GM23338 (cell line): ENCODE measurements at regions not wholly inside any gene's neighbourhood (a gene's known extent, or its start where the extent isn't known, plus 50 kb on each side); places are given as distances from the start of the nearest gene placed in this dataset.
A peak's percentile ranks its signal among the peaks of the same experiment; 100 is the strongest.

ENCODE experiments used
- ATAC-seq: fragments of 200-7000 bp; cut with Tn5 transposase; 3 replicates; pipeline ENCODE4 v1.9.1; 2020
- DNase-seq: peaks from one replicate; pipeline ENCODE4 v3.0.0-alpha.2; 2015; ENCODE audit warnings: low spot score
- H2AFZ ChIP-seq: fragments of 200-600 bp; sonication (generic); 2 replicates; pipeline ENCODE4 v1.8.0; 2016; ENCODE audit warnings: antibody characterized with exemption, mild to moderate bottlenecking, moderate library complexity
- H3F3A ChIP-seq: fragments of 200-600 bp; sonication (generic); replicated peaks from 2 replicates; pipeline ENCODE4 v1.8.0; 2017; ENCODE audit warnings: antibody characterized with exemption, mixed run types, low read depth
- H3K27ac ChIP-seq: fragments of 200-600 bp; sonication (generic); 2 replicates; pipeline ENCODE4 v1.6.1; 2016; ENCODE audit warnings: low read depth
- H3K27me3 ChIP-seq: fragments of 200-600 bp; sonication (generic); 2 replicates; pipeline ENCODE4 v1.8.0; 2016; ENCODE audit warnings: mild to moderate bottlenecking, mixed run types, moderate library complexity; ENCODE audit not compliant: insufficient read depth
- H3K36me3 ChIP-seq: fragments of 200-600 bp; sonication (generic); 2 replicates; pipeline ENCODE4 v1.8.0; 2016; ENCODE audit warnings: mild to moderate bottlenecking; ENCODE audit not compliant: insufficient read depth
- H3K4me1 ChIP-seq: fragments of 200-600 bp; sonication (generic); 2 replicates; pipeline ENCODE4 v1.8.0; 2016; ENCODE audit warnings: mild to moderate bottlenecking, moderate library complexity; ENCODE audit not compliant: insufficient read depth
- H3K4me2 ChIP-seq: fragments of 200-600 bp; sonication (generic); 2 replicates; pipeline ENCODE4 v1.7.1; 2017; ENCODE audit warnings: mixed run types
- H3K4me3 ChIP-seq: fragments of 200-600 bp; sonication (generic); 2 replicates; pipeline ENCODE4 v1.6.1; 2016; ENCODE audit warnings: mixed run types
- H3K79me2 ChIP-seq: fragments of 200-600 bp; sonication (generic); replicated peaks from 2 replicates; pipeline ENCODE4 v1.8.0; 2017; ENCODE audit warnings: mild to moderate bottlenecking; ENCODE audit not compliant: insufficient read depth
- H3K9me2 ChIP-seq: fragments of 200-600 bp; sonication (generic); 2 replicates; pipeline ENCODE4 v1.8.0; 2017; ENCODE audit not compliant: insufficient read depth
- H4K20me1 ChIP-seq: fragments of 200-600 bp; sonication (generic); replicated peaks from 2 replicates; pipeline ENCODE4 v1.8.0; 2017; ENCODE audit warnings: mild to moderate bottlenecking; ENCODE audit not compliant: insufficient read depth
- H3K27ac Mint-ChIP-seq: 2 replicates; pipeline ENCODE4 v1.8.0; 2020; ENCODE audit warnings: inconsistent platforms, mild to moderate bottlenecking, moderate library complexity, mixed read lengths
- H3K27me3 Mint-ChIP-seq: 3 replicates; pipeline ENCODE4 v1.8.0; 2022; ENCODE audit warnings: low read depth, mild to moderate bottlenecking, moderate library complexity, mixed read lengths, inconsistent platforms; ENCODE audit not compliant: insufficient read depth, poor library complexity
- H3K36me3 Mint-ChIP-seq: 3 replicates; pipeline ENCODE4 v1.8.0; 2021; ENCODE audit warnings: low read depth, mild to moderate bottlenecking, inconsistent platforms, moderate library complexity, mixed read lengths
- H3K4me1 Mint-ChIP-seq: 3 replicates; pipeline ENCODE4 v1.8.0; 2020; ENCODE audit warnings: mild to moderate bottlenecking, inconsistent platforms, mixed read lengths
- H3K4me3 Mint-ChIP-seq: 3 replicates; pipeline ENCODE4 v1.8.0; 2021; ENCODE audit warnings: moderate library complexity, mild to moderate bottlenecking, inconsistent platforms, mixed read lengths
- H3K9me3 Mint-ChIP-seq: 3 replicates; pipeline ENCODE4 v1.8.0; 2020; ENCODE audit warnings: moderate library complexity, mild to moderate bottlenecking, inconsistent platforms, mixed read lengths
- CREB1 ChIP-seq: fragments of 250-450 bp; sonication (Bioruptor Pico); IDR thresholded peaks from 2 replicates; pipeline ENCODE4 v1.5.0; 2020; ENCODE audit warnings: low read depth, mild to moderate bottlenecking, moderate library complexity
- CTCF ChIP-seq, 2 experiments: fragments of 200-600 bp in 1 of 2; sonication (generic) in 1 of 2; conservative IDR thresholded peaks; 2 replicates each; pipeline versions ENCODE4 v1.5.1 to v1.6.1; 2016 to 2017; ENCODE audit warnings: antibody characterized with exemption in 2 of 2, low read depth in 2 of 2, mild to moderate bottlenecking in 2 of 2, moderate library complexity in 1 of 2
- EZH2phosphoT487 ChIP-seq: fragments of 200-600 bp; sonication (generic); IDR thresholded peaks from one replicate; pipeline ENCODE4 v1.8.1; 2018; ENCODE audit warnings: antibody characterized with exemption; ENCODE audit not compliant: unreplicated experiment
- JUNB ChIP-seq: IDR thresholded peaks from one replicate; pipeline ENCODE4 v1.6.1; 2016; ENCODE audit warnings: antibody characterized with exemption; ENCODE audit not compliant: unreplicated experiment
- ZNF114 ChIP-seq: fragments of 250-450 bp; sonication (Bioruptor Pico); IDR thresholded peaks from 2 replicates; pipeline ENCODE4 v1.5.0; 2020; ENCODE audit warnings: mild to moderate bottlenecking, moderate library complexity
- ZNF331 ChIP-seq: fragments of 250-450 bp; sonication (Bioruptor Pico); IDR thresholded peaks from 2 replicates; pipeline ENCODE4 v1.5.0; 2020; ENCODE audit warnings: low read depth, mild to moderate bottlenecking, moderate library complexity
- ZNF462 ChIP-seq: fragments of 250-450 bp; sonication (Bioruptor Pico); IDR thresholded peaks from 2 replicates; pipeline ENCODE4 v1.5.0; 2020; ENCODE audit warnings: mild to moderate bottlenecking, moderate library complexity
- TF ChIP-seq, protein P1 (sequence below): IDR thresholded peaks from one replicate; pipeline ENCODE4 v1.6.1; 2018; ENCODE audit warnings: antibody characterized with exemption; ENCODE audit not compliant: unreplicated experiment
- TF ChIP-seq, protein P2 (sequence below): IDR thresholded peaks from 2 replicates; pipeline ENCODE4 v1.6.1; 2016; ENCODE audit warnings: antibody characterized with exemption

DNA sequence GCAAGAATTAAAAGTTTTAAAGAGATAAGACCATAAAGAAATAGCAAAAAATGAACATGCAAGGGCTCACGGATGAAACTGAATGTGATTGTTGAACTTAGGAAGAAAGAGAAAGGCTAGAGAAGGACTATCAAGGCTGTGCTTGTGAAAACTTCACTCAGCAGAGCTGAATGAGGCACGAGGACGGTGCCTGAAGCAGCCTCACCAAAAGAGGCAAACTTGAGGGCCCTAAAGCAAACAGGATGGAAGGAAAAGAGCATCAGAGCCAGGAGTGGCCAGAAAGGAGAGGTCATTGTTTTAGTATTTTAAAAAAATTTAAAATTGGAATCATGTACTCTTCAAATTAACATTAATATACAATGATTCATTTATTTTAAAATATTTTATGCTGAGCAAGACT, 191.2 kb upstream of the SOX14 start:
- Mint-ChIP-seq H3K9me3 (peaks cover 1% of the 10 kb centered on the region; the same call in 1 of the 3 replicates), H3K36me3 (no peaks in the 10 kb centered on the region), H3K4me3 (no peak overlapping the region), H3K4me1 (peaks cover 8% of the 10 kb centered on the region; the same call in 2 of the 3 replicates), H3K27me3 (no peaks in the 10 kb centered on the region), H3K27ac (no peak overlapping the region)
- Histone ChIP-seq H3F3A (no peaks in the 10 kb centered on the region), H4K20me1 (no peaks in the 10 kb centered on the region), H3K27me3 (no peaks in the 10 kb centered on the region), H3K9me2 (peaks cover 4% of the 10 kb centered on the region; the same call in 1 of the 2 replicates), H3K4me1 (peaks cover 4% of the 10 kb centered on the region; the same call in 1 of the 2 replicates), H3K36me3 (no peaks in the 10 kb centered on the region), H3K4me3 (no peak overlapping the region), H3K79me2 (no peaks in the 10 kb centered on the region), H3K27ac (no peak overlapping the region), H2AFZ (peak overlapping the region; percentile 72; the same call in 1 of the 2 replicates), H3K4me2 (no peak overlapping the region)
- DNase-seq (no peak), ATAC-seq (no peak)
- no peak for TF ChIP-seq ZNF331 (CRISPR knock-in tag)
- TF ChIP-seq EZH2phosphoT487, result no peak
- TF ChIP-seq, protein P1, sequence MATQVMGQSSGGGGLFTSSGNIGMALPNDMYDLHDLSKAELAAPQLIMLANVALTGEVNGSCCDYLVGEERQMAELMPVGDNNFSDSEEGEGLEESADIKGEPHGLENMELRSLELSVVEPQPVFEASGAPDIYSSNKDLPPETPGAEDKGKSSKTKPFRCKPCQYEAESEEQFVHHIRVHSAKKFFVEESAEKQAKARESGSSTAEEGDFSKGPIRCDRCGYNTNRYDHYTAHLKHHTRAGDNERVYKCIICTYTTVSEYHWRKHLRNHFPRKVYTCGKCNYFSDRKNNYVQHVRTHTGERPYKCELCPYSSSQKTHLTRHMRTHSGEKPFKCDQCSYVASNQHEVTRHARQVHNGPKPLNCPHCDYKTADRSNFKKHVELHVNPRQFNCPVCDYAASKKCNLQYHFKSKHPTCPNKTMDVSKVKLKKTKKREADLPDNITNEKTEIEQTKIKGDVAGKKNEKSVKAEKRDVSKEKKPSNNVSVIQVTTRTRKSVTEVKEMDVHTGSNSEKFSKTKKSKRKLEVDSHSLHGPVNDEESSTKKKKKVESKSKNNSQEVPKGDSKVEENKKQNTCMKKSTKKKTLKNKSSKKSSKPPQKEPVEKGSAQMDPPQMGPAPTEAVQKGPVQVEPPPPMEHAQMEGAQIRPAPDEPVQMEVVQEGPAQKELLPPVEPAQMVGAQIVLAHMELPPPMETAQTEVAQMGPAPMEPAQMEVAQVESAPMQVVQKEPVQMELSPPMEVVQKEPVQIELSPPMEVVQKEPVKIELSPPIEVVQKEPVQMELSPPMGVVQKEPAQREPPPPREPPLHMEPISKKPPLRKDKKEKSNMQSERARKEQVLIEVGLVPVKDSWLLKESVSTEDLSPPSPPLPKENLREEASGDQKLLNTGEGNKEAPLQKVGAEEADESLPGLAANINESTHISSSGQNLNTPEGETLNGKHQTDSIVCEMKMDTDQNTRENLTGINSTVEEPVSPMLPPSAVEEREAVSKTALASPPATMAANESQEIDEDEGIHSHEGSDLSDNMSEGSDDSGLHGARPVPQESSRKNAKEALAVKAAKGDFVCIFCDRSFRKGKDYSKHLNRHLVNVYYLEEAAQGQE, result no peak
- no peak for TF ChIP-seq JUNB
- TF ChIP-seq ZNF114 (CRISPR knock-in tag), result no peak
- no peak for TF ChIP-seq CREB1 (CRISPR knock-in tag)
- no peak for TF ChIP-seq CTCF (conservative IDR thresholded peaks at IDR 0.05; ENCODE audit: low read depth in 2 of 2)

DNA sequence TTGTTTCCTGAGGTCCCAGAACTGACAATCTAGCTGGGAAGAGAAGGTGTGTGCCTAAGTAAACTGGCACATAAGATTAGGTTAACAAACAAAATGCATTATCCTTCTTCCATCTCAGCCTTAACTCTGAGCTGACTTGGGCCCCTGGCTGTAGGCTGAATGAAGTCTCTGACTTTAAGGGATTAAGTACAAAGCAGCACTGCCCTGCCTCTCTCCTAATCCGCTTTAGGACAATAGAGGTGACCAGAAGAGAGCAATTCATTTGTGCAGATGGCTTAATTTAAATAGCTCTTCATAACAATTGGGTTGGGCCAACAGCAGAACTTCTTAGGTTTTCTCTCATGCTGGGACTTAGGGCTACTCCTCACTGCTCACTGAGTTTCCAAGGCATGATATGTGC, 181.6 kb upstream of the SOX14 start:
- Histone ChIP-seq H3K4me3 (no peak overlapping the region), H3K27me3 (no peaks in the 10 kb centered on the region), H2AFZ (no peak overlapping the region), H3K4me1 (peaks cover 20% of the 10 kb centered on the region), H3K36me3 (no peaks in the 10 kb centered on the region), H4K20me1 (no peaks in the 10 kb centered on the region), H3K9me2 (no peaks in the 10 kb centered on the region), H3F3A (no peaks in the 10 kb centered on the region), H3K27ac (no peak overlapping the region; the same call in 1 of the 2 replicates), H3K4me2 (peak overlapping the region; percentile 8), H3K79me2 (no peaks in the 10 kb centered on the region)
- H3K36me3 Mint-ChIP-seq, result peaks cover 21% of the 10 kb centered on the region
- H3K27me3 Mint-ChIP-seq, result no peaks in the 10 kb centered on the region
- H3K27ac Mint-ChIP-seq, result no peak overlapping the region
- H3K9me3 Mint-ChIP-seq, result peaks cover 27% of the 10 kb centered on the region
- DNase-seq (peak; percentile 71), ATAC-seq (peak; percentile 100)
- H3K4me3 Mint-ChIP-seq, result no peak overlapping the region
- peaks cover 22% of the 10 kb centered on the region for H3K4me1 Mint-ChIP-seq
- TF ChIP-seq, protein P2, sequence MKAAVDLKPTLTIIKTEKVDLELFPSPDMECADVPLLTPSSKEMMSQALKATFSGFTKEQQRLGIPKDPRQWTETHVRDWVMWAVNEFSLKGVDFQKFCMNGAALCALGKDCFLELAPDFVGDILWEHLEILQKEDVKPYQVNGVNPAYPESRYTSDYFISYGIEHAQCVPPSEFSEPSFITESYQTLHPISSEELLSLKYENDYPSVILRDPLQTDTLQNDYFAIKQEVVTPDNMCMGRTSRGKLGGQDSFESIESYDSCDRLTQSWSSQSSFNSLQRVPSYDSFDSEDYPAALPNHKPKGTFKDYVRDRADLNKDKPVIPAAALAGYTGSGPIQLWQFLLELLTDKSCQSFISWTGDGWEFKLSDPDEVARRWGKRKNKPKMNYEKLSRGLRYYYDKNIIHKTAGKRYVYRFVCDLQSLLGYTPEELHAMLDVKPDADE, result no peak
- 0 out of 2 replicates have a peak, but pooled peaks have one; percentile 12 for TF ChIP-seq ZNF114 (CRISPR knock-in tag)
- TF ChIP-seq EZH2phosphoT487, result no peak
- no peak for TF ChIP-seq ZNF331 (CRISPR knock-in tag)
- TF ChIP-seq ZNF462 (CRISPR knock-in tag), result peak; percentile 99
